Muscle of back (tissue), 3 donors: ENCODE measurements at regions not wholly inside any gene's neighbourhood (a gene's known extent, or its start where the extent isn't known, plus 50 kb on each side); places are given as distances from the start of the nearest gene placed in this dataset.
A peak's percentile ranks its signal among the peaks of the same experiment; 100 is the strongest.

Source experiments
- DNase-seq, 3 donors: peaks; one replicate each; pipeline versions ENCODE4 v3.0.0 to v3.0.0-alpha.2; 2013

GRCh38 chr5:103463261-103463660 is 99.3 kb downstream of the NUDT12 start:
- DNase-seq: no peak

- peak in 1 of 3 donors; percentile 18 for DNase-seq
Observed at GRCh38 chr5:103461243-103461642, 101.3 kb downstream of the NUDT12 start.

- DNase-seq: no peak
Observed at GRCh38 chr5:103458497-103459040, 104.0 kb downstream of the NUDT12 start.

GRCh38 chr5:103456476-103456875 is 106.1 kb downstream of the NUDT12 start:
- no peak for DNase-seq

- DNase-seq: no peak
Observed at GRCh38 chr5:103455796-103456195, 106.8 kb downstream of the NUDT12 start.

GRCh38 chr5:103454770-103455169 is 107.8 kb downstream of the NUDT12 start:
- no peak for DNase-seq

- peak; percentile 22 to 50 (median 37) for DNase-seq
Observed at GRCh38 chr5:103452666-103453065, 109.9 kb downstream of the NUDT12 start.

GRCh38 chr5:103452089-103452488 is 110.5 kb downstream of the NUDT12 start:
- DNase-seq: no peak

- DNase-seq: peak in 2 of 3 donors; percentile 40 to 66
Observed at GRCh38 chr5:103451261-103451660, 111.3 kb downstream of the NUDT12 start.

- DNase-seq: peak in 2 of 3 donors; percentile 42 to 80
Observed at GRCh38 chr5:103450333-103451061, 112.1 kb downstream of the NUDT12 start.

GRCh38 chr5:103446813-103447212 is 115.8 kb downstream of the NUDT12 start:
- no peak for DNase-seq

- no peak for DNase-seq
Observed at GRCh38 chr5:103445426-103446035, 117.1 kb downstream of the NUDT12 start.

- no peak for DNase-seq
Observed at GRCh38 chr5:103444333-103445038, 118.1 kb downstream of the NUDT12 start.

- no peak for DNase-seq
Observed at GRCh38 chr5:103442750-103443149, 119.8 kb downstream of the NUDT12 start.

- no peak for DNase-seq
Observed at GRCh38 chr5:103441523-103441922, 121.1 kb downstream of the NUDT12 start.

- DNase-seq: no peak
Observed at GRCh38 chr5:103439007-103439406, 123.6 kb downstream of the NUDT12 start.

- DNase-seq: no peak
Observed at GRCh38 chr5:103436656-103437055, 125.9 kb downstream of the NUDT12 start.

- DNase-seq: no peak
Observed at GRCh38 chr5:103436112-103436511, 126.5 kb downstream of the NUDT12 start.

- no peak for DNase-seq
Observed at GRCh38 chr5:103435136-103435889, 127.3 kb downstream of the NUDT12 start.

GRCh38 chr5:103434057-103434456 is 128.5 kb downstream of the NUDT12 start:
- DNase-seq: no peak

- DNase-seq: no peak
Observed at GRCh38 chr5:103433211-103433610, 129.4 kb downstream of the NUDT12 start.

- DNase-seq: no peak
Observed at GRCh38 chr5:103428923-103429322, 133.7 kb downstream of the NUDT12 start.
